ENCODE measurements at regions not wholly inside any gene's neighbourhood (a gene's known extent, or its start where the extent isn't known, plus 50 kb on each side); places are given as distances from the start of the nearest gene placed in this dataset.

GRCh38 chr13:30841154-30841553, 64.9 kb upstream of the MEDAG start:
- Histone ChIP-seq H4K20me1 (ENCODE audit: insufficient read depth) (no peaks in the 10 kb centered on the region), H3K9ac (no peak overlapping the region), H3K36me3 (ENCODE audit: insufficient read depth) (no peaks in the 10 kb centered on the region), H3K27me3 (ENCODE audit: insufficient read depth, low read depth) (no peaks in the 10 kb centered on the region), H3K4me3 (IDR thresholded peaks at IDR 0.05; ENCODE audit: insufficient read depth, low read depth, low read length) (no peak overlapping the region), H3K4me2 (no peak overlapping the region), H2AFZ (ENCODE audit: low read depth) (no peak overlapping the region), H3K4me1 (ENCODE audit: low read depth, poor library complexity, severe bottlenecking) (no peaks in the 10 kb centered on the region), H3K27ac (no peak overlapping the region), H3K79me2 (ENCODE audit: insufficient read depth, low read depth) (no peaks in the 10 kb centered on the region)
- TF ChIP-seq CTCF (conservative IDR thresholded peaks at IDR 0.05; ENCODE audit: low read depth, low read length), result no peak

GRCh38 chr13:30843548-30843947, 62.5 kb upstream of the MEDAG start:
- Histone ChIP-seq H3K36me3 (ENCODE audit: insufficient read depth) (no peaks in the 10 kb centered on the region), H3K79me2 (ENCODE audit: insufficient read depth, low read depth) (no peaks in the 10 kb centered on the region), H2AFZ (ENCODE audit: low read depth) (no peak overlapping the region), H4K20me1 (ENCODE audit: insufficient read depth) (no peaks in the 10 kb centered on the region), H3K4me2 (no peak overlapping the region), H3K27ac (no peak overlapping the region), H3K9ac (no peak overlapping the region), H3K4me1 (ENCODE audit: low read depth, poor library complexity, severe bottlenecking) (no peaks in the 10 kb centered on the region), H3K27me3 (ENCODE audit: insufficient read depth, low read depth) (no peaks in the 10 kb centered on the region), H3K4me3 (IDR thresholded peaks at IDR 0.05; ENCODE audit: insufficient read depth, low read depth, low read length) (no peak overlapping the region)
- no peak for TF ChIP-seq CTCF (conservative IDR thresholded peaks at IDR 0.05; ENCODE audit: low read depth, low read length)

GRCh38 chr13:30844548-30845296, 61.3 kb upstream of the MEDAG start:
- Histone ChIP-seq H3K36me3 (ENCODE audit: insufficient read depth) (no peaks in the 10 kb centered on the region), H3K4me3 (IDR thresholded peaks at IDR 0.05; ENCODE audit: insufficient read depth, low read depth, low read length) (no peak overlapping the region), H3K4me1 (ENCODE audit: low read depth, poor library complexity, severe bottlenecking) (no peaks in the 10 kb centered on the region), H3K27ac (no peak overlapping the region), H3K9ac (no peak overlapping the region), H3K79me2 (ENCODE audit: insufficient read depth, low read depth) (no peaks in the 10 kb centered on the region), H2AFZ (ENCODE audit: low read depth) (no peak overlapping the region), H3K4me2 (no peak overlapping the region), H4K20me1 (ENCODE audit: insufficient read depth) (no peaks in the 10 kb centered on the region), H3K27me3 (ENCODE audit: insufficient read depth, low read depth) (no peaks in the 10 kb centered on the region)
- no peak for TF ChIP-seq CTCF (conservative IDR thresholded peaks at IDR 0.05; ENCODE audit: low read depth, low read length)

- Histone ChIP-seq H3K36me3 (ENCODE audit: insufficient read depth) (no peaks in the 10 kb centered on the region), H4K20me1 (ENCODE audit: insufficient read depth) (no peaks in the 10 kb centered on the region), H3K27ac (no peak overlapping the region), H3K27me3 (ENCODE audit: insufficient read depth, low read depth) (no peaks in the 10 kb centered on the region), H3K4me2 (no peak overlapping the region), H2AFZ (ENCODE audit: low read depth) (no peak overlapping the region), H3K9ac (no peak overlapping the region), H3K79me2 (ENCODE audit: insufficient read depth, low read depth) (no peaks in the 10 kb centered on the region), H3K4me1 (ENCODE audit: low read depth, poor library complexity, severe bottlenecking) (peaks cover 4% of the 10 kb centered on the region), H3K4me3 (IDR thresholded peaks at IDR 0.05; ENCODE audit: insufficient read depth, low read depth, low read length) (no peak overlapping the region)
- no peak for TF ChIP-seq CTCF (conservative IDR thresholded peaks at IDR 0.05; ENCODE audit: low read depth, low read length)
These were observed 60.5 kb upstream of the MEDAG start for GRCh38 chr13:30845297-30846214.

Measured in KMS-11 (cell line).